GM12878 (cell line): ENCODE measurements at regions not wholly inside any gene's neighbourhood (a gene's known extent, or its start where the extent isn't known, plus 50 kb on each side); places are given as distances from the start of the nearest gene placed in this dataset.

ENCODE experiments used
- ATAC-seq: fragments of 200-7000 bp; cut with Tn5 transposase; 3 replicates; pipeline ENCODE4 v1.9.1; 2020; ENCODE audit warnings: mild to moderate bottlenecking, moderate library complexity
- BruUV-seq: library from RNA; stranded (reverse); fragments of 400-500 nt; replicated peaks from 2 replicates; lab custom pipeline; 2021; lab: Mats Ljungman, UMichigan
- CTCF ChIA-PET: fragments of 300-600 bp; sonication (Branson Sonifier 250); formaldehyde crosslinking; extraction: SDS; loops from one replicate; lab custom pipeline; 2021; ENCODE audit warnings: inconsistent platforms; lab: Yijun Ruan, JAX
- POLR2A ChIA-PET: fragments of 350-600 bp; formaldehyde crosslinking; extraction: SDS; loops from one replicate; lab custom pipeline; 2021; ENCODE audit warnings: inconsistent platforms; lab: Charles Lee
- RAD21 ChIA-PET: fragments of 300-600 bp; sonication (Branson Sonifier 250); formaldehyde crosslinking; loops from one replicate; lab custom pipeline; 2023; ENCODE audit warnings: antibody characterized with exemption; ENCODE audit not compliant: unreplicated experiment; lab: Charles Lee
- SMC1A ChIA-PET: fragments of 300-600 bp; sonication (Branson Sonifier 250); formaldehyde crosslinking; loops from one replicate; lab custom pipeline; 2023; ENCODE audit not compliant: unreplicated experiment, uncharacterized antibody; lab: Charles Lee
- DNase-seq: peaks from one replicate; pipeline ENCODE4 v3.0.0-alpha.2; 2011; ENCODE audit warnings: low read depth, low spot score
- FAIRE-seq: peaks from 3 replicates; lab custom pipeline; 2011; peaks lifted over from hg19 to GRCh38; lab: Jason Lieb, UNC
- H2AFZ ChIP-seq: 2 replicates; pipeline ENCODE4 v1.6.0; 2011; ENCODE audit warnings: low read depth, low read length, control low read depth; ENCODE audit not compliant: control insufficient read depth
- H3K27ac ChIP-seq: 2 replicates; pipeline ENCODE4 v1.5.1; 2011; ENCODE audit warnings: control low read depth; ENCODE audit not compliant: control insufficient read depth, insufficient read depth
- H3K27me3 ChIP-seq, 2 experiments: replicated peaks in 1 of 2; 2 replicates each; pipeline versions ENCODE4 v1.6.0 to v1.6.1; 2011; ENCODE audit warnings: low read length in 1 of 2; ENCODE audit not compliant: control insufficient read depth in 2 of 2, insufficient read depth in 2 of 2
- H3K36me3 ChIP-seq, 2 experiments: 2 replicates each; pipeline ENCODE4 v1.5.1; 2011; ENCODE audit warnings: low read length in 1 of 2; ENCODE audit not compliant: control insufficient read depth in 2 of 2, insufficient read depth in 2 of 2
- H3K4me1 ChIP-seq: 2 replicates; pipeline ENCODE4 v1.6.1; 2011; ENCODE audit warnings: mild to moderate bottlenecking, low read length, moderate library complexity, mixed read lengths; ENCODE audit not compliant: control insufficient read depth, insufficient read depth
- H3K4me2 ChIP-seq: 2 replicates; pipeline ENCODE4 v1.6.0; 2011; ENCODE audit warnings: control low read depth; ENCODE audit not compliant: control insufficient read depth, insufficient read depth
- H3K4me3 ChIP-seq: fragments of 200-600 bp; sonication (generic); 2 replicates; pipeline ENCODE4 v1.5.1; 2016
- H3K79me2 ChIP-seq: 2 replicates; pipeline ENCODE4 v1.6.0; 2011; ENCODE audit warnings: low read length; ENCODE audit not compliant: control insufficient read depth, insufficient read depth
- H3K9ac ChIP-seq: 2 replicates; pipeline ENCODE4 v1.8.0; 2011; ENCODE audit warnings: low read length, control low read depth, mixed read lengths; ENCODE audit not compliant: control insufficient read depth, insufficient read depth
- H3K9me3 ChIP-seq: replicated peaks from 3 replicates; pipeline ENCODE4 v1.5.1; 2011; ENCODE audit warnings: mild to moderate bottlenecking, low read length; ENCODE audit not compliant: control insufficient read depth, insufficient read depth
- H4K20me1 ChIP-seq: 2 replicates; pipeline ENCODE4 v1.6.0; 2011; ENCODE audit not compliant: control insufficient read depth, insufficient read depth
- MYC ChIP-seq: IDR thresholded peaks from 2 replicates; pipeline ENCODE4 v1.6.1; 2011; ENCODE audit warnings: mild to moderate bottlenecking, low read length, moderate library complexity, inconsistent platforms; ENCODE audit not compliant: insufficient read depth, insufficient replicate concordance, insufficient read length, severe bottlenecking
- NFIC ChIP-seq: IDR thresholded peaks from 2 replicates; pipeline ENCODE4 v1.6.1; 2012; ENCODE audit warnings: low read depth, mild to moderate bottlenecking, inconsistent platforms, low read length, moderate library complexity
- PAX5 ChIP-seq: IDR thresholded peaks from 2 replicates; pipeline ENCODE4 v1.6.1; 2011; ENCODE audit warnings: low read depth, low read length, borderline replicate concordance
- RFX5 ChIP-seq: IDR thresholded peaks from 2 replicates; pipeline ENCODE4 v1.6.1; 2011; ENCODE audit warnings: low read depth, low read length, improper control_type of control experiment
- SIN3A ChIP-seq: IDR thresholded peaks from 2 replicates; pipeline ENCODE4 v1.6.1; 2012; ENCODE audit warnings: low read depth, low read length, improper control_type of control experiment
- SMAD1 ChIP-seq: fragments of 450-650 bp; IDR thresholded peaks from 2 replicates; pipeline ENCODE4 v1.6.1; 2018; ENCODE audit warnings: mild to moderate bottlenecking, low read depth; ENCODE audit not compliant: partially characterized antibody
- SMAD5 ChIP-seq: IDR thresholded peaks from 2 replicates; pipeline ENCODE4 v1.6.1; 2016; ENCODE audit warnings: antibody characterized with exemption, low read depth
- STAT1 ChIP-seq: fragments of 450-650 bp; conservative IDR thresholded peaks from 2 replicates; pipeline ENCODE4 v1.6.1; 2014; ENCODE audit warnings: antibody characterized with exemption, mild to moderate bottlenecking
- WGBS: methylation state at CpG from one replicate; pipeline ENCODE4 v1.1.6; 2016; ENCODE audit warnings: low lambda C conversion rate; ENCODE audit not compliant: insufficient replicate concordance, insufficient coverage; ENCODE audit errors: missing lambda C conversion rate; 5-methylcytosine and 5-hydroxymethylcytosine counted together
- in situ Hi-C: fragments of 300-500 bp; cut with MboI; formaldehyde crosslinking; loops from 9 replicates; pipeline ENCODE4 v1.14.3; 2018; ENCODE audit warnings: mixed read lengths
- intact Hi-C: fragments of 100-400 bp; cut with micrococcal nuclease; formaldehyde crosslinking; loops from one replicate; pipeline ENCODE4 v1.14.2; 2022; ENCODE audit not compliant: unreplicated experiment
- TF ChIP-seq, protein P1 (sequence below): fragments of 450-650 bp; IDR thresholded peaks from 2 replicates; pipeline ENCODE4 v1.6.1; 2017; ENCODE audit warnings: mild to moderate bottlenecking

DNA sequence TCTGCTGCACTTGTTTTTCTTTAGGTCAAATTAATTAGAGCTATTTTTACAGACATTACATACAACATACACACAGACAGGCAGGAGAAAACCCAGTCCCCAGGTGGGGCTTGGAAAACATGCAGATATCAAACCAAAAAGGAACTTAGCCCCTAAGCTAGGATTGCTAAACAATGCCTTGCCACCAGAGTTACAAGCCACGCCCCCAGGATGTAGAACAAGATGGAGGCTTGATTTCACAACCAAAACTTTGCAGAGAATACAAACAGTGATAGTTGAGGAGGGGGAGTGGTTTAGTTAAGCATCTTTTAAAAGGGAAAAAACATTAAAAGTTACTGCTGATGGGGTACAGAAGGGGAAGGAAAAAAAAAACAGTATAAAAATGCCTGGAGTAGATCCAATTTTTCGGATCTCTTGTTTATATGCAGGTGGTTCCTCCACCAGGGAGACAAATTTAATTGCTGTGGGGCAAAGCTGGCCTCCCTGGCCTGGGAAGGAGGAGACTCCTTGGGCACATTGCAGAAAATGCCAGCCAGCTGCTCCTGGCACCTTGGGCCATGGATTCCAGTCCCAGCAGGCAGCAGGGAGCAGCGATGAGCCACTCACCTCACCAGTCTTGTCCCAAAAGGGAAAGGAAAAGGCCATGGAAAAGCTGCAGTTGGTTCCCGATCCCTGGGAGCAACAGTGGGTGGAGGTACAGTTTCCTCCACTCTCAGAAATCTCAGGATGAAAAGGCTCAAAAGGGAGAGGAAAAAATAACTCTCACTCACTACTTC lies 348.4 kb upstream of the REG3G start:
- FAIRE-seq (no peak), DNase-seq (no peak), ATAC-seq (no peak)
- CTCF ChIA-PET = interaction anchor here (8.4 kb wide), 1 partner anchor 303 kb away, joined by 101 read pairs; no protein-coding TSS in a partner anchor
- TF ChIP-seq, protein P1, sequence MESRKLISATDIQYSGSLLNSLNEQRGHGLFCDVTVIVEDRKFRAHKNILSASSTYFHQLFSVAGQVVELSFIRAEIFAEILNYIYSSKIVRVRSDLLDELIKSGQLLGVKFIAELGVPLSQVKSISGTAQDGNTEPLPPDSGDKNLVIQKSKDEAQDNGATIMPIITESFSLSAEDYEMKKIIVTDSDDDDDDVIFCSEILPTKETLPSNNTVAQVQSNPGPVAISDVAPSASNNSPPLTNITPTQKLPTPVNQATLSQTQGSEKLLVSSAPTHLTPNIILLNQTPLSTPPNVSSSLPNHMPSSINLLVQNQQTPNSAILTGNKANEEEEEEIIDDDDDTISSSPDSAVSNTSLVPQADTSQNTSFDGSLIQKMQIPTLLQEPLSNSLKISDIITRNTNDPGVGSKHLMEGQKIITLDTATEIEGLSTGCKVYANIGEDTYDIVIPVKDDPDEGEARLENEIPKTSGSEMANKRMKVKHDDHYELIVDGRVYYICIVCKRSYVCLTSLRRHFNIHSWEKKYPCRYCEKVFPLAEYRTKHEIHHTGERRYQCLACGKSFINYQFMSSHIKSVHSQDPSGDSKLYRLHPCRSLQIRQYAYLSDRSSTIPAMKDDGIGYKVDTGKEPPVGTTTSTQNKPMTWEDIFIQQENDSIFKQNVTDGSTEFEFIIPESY = no peak
- TF ChIP-seq MYC (no peak), SMAD1 (no peak), SMAD5 (no peak), STAT1 (no peak), NFIC (no peak), RFX5 (no peak), PAX5 (no peak), SIN3A (no peak)
- Histone ChIP-seq H3K4me3 (no peak overlapping the region), H3K27me3 (no peaks in the 10 kb centered on the region), H3K27ac (no peak overlapping the region), H3K9ac (no peak overlapping the region), H2AFZ (no peak overlapping the region), H3K4me2 (no peak overlapping the region), H3K79me2 (no peaks in the 10 kb centered on the region), H3K36me3 (no peaks in the 10 kb centered on the region), H3K4me1 (no peaks in the 10 kb centered on the region), H4K20me1 (no peaks in the 10 kb centered on the region), H3K9me3 (no peaks in the 10 kb centered on the region)
- intact Hi-C loops = no loop called here
- POLR2A ChIA-PET = no interaction called here
- RAD21 ChIA-PET = no interaction called here
- 21% methylated on average over 4 of the region's 4 CpGs for WGBS
- no TSS peak for BruUV-seq
- SMC1A ChIA-PET = interaction anchor here (2.6 to 5.7 kb wide), 2 partner anchors 13 to 303 kb away, joined by 7 to 27 read pairs; no protein-coding TSS in a partner anchor
- in situ Hi-C loops = no loop called here
